MM.1S (cell line): ENCODE measurements at regions not wholly inside any gene's neighbourhood (a gene's known extent, or its start where the extent isn't known, plus 50 kb on each side); places are given as distances from the start of the nearest gene placed in this dataset.

Experiments
- EZH2 ChIP-seq: fragments of 300-600 bp; sonication (generic); optimal IDR thresholded peaks from 2 replicates; pipeline ENCODE3; 2017; ENCODE audit warnings: low read depth, mild to moderate bottlenecking, antibody characterized with exemption, low read length, mixed read lengths
- TF ChIP-seq, protein P1 (sequence below): fragments of 300-600 bp; sonication (generic); IDR thresholded peaks from 2 replicates; pipeline ENCODE4 v1.5.1; 2016; ENCODE audit warnings: antibody characterized with exemption, low read length, mixed read lengths

DNA sequence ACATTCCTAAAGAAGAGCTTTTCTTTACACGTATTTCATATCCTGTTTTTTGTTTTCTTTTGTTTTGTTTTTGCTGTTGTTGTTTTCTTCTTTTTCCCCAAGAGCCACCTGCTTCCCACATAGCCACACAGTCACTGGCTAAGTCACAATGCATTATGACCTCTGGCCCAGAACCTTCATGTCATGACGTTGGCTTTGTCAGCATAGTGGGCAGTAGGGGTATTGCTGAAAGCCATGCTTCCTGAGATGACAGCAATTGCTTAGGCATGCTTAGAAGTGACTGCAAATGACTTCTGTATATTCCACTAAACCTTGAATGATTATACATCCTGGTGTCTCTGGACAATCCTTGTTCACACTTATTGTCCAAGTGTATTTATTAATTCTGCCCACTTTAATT is 375.8 kb downstream of the TAF11L14 start:
- TF ChIP-seq, protein P1, sequence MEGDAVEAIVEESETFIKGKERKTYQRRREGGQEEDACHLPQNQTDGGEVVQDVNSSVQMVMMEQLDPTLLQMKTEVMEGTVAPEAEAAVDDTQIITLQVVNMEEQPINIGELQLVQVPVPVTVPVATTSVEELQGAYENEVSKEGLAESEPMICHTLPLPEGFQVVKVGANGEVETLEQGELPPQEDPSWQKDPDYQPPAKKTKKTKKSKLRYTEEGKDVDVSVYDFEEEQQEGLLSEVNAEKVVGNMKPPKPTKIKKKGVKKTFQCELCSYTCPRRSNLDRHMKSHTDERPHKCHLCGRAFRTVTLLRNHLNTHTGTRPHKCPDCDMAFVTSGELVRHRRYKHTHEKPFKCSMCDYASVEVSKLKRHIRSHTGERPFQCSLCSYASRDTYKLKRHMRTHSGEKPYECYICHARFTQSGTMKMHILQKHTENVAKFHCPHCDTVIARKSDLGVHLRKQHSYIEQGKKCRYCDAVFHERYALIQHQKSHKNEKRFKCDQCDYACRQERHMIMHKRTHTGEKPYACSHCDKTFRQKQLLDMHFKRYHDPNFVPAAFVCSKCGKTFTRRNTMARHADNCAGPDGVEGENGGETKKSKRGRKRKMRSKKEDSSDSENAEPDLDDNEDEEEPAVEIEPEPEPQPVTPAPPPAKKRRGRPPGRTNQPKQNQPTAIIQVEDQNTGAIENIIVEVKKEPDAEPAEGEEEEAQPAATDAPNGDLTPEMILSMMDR = no peak
- no peak for TF ChIP-seq EZH2
